GM12891 (cell line): ENCODE measurements at regions not wholly inside any gene's neighbourhood (a gene's known extent, or its start where the extent isn't known, plus 50 kb on each side); places are given as distances from the start of the nearest gene placed in this dataset.

ENCODE experiments used
- PAX5 ChIP-seq: IDR thresholded peaks from 2 replicates; pipeline ENCODE4 v1.6.1; 2011; ENCODE audit warnings: low read length, moderate library complexity, mild to moderate bottlenecking; ENCODE audit not compliant: insufficient read depth, severe bottlenecking
- POLR2A ChIP-seq: IDR thresholded peaks from 2 replicates; pipeline ENCODE4 v1.6.1; 2011; ENCODE audit warnings: low read depth, low read length, control low read depth
- POLR2AphosphoS5 ChIP-seq: IDR thresholded peaks from 2 replicates; pipeline ENCODE4 v1.6.1; 2011; ENCODE audit warnings: low read depth, low read length, control low read depth
- POU2F2 ChIP-seq: IDR thresholded peaks from 2 replicates; pipeline ENCODE4 v1.6.1; 2011; ENCODE audit warnings: low read depth, mild to moderate bottlenecking, control low read depth, low read length, moderate library complexity
- TAF1 ChIP-seq: IDR thresholded peaks from 2 replicates; pipeline ENCODE4 v1.6.1; 2011; ENCODE audit warnings: low read depth, low read length, control low read depth

GRCh38 chr1:48127735-48128685 is 94.5 kb upstream of the SLC5A9 start:
- TF ChIP-seq POLR2A: no peak
- TF ChIP-seq POLR2AphosphoS5: no peak
- TF ChIP-seq TAF1: no peak
- TF ChIP-seq POU2F2: no peak
- no peak for TF ChIP-seq PAX5
